ENCODE measurements at regions not wholly inside any gene's neighbourhood (a gene's known extent, or its start where the extent isn't known, plus 50 kb on each side); places are given as distances from the start of the nearest gene placed in this dataset.

DNA sequence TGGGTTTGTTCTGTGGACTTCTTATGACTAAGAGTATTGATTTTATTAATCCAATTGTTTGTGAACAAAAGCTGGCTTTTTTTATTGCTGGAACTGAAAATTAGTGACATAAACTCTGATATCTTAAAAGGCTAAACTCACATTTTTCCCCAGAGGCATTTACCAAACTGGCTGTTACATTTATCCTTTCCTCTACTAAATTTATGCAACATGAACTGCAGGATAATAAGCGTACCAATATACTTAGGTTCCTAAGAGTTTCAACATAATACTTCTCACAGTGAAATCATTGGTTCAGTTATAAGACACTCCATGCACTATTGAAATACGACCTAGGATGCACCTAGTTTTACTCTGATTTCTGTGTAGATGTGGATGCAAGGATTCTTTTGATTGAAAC is 560.8 kb upstream of the WWC1 start:
- H3K9me3 Mint-ChIP-seq, result no peaks in the 10 kb centered on the region
- no peak for DNase-seq
- H3K27me3 Mint-ChIP-seq, result no peaks in the 10 kb centered on the region
- no peaks in the 10 kb centered on the region for H3K36me3 Mint-ChIP-seq
- H3K4me1 Mint-ChIP-seq, result no peaks in the 10 kb centered on the region
- no peak overlapping the region for H3K4me3 Mint-ChIP-seq
- no peak overlapping the region for H3K27ac Mint-ChIP-seq

DNA sequence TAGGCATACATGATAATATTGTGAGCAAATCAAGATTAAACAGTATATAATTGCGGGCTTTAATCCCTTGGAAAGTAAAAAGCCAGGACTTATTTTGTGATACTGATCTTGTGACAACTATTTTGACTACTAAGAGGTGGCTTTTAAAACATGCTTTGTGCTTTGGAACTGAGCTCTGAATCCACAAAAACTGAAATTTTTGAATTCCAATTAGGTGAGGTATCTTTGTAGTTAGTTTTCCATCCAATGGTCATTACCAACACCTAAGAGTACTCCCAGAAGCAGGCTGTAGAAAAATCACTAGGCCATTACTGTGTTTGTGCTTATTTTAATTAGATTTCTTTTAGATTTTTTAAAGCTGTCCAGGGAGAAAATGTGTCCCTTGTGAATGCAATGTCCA is 559.5 kb upstream of the WWC1 start:
- Mint-ChIP-seq H3K4me3 (no peak overlapping the region), H3K36me3 (no peaks in the 10 kb centered on the region), H3K27ac (no peak overlapping the region), H3K9me3 (no peaks in the 10 kb centered on the region), H3K27me3 (no peaks in the 10 kb centered on the region), H3K4me1 (no peaks in the 10 kb centered on the region)
- DNase-seq, result no peak

DNA sequence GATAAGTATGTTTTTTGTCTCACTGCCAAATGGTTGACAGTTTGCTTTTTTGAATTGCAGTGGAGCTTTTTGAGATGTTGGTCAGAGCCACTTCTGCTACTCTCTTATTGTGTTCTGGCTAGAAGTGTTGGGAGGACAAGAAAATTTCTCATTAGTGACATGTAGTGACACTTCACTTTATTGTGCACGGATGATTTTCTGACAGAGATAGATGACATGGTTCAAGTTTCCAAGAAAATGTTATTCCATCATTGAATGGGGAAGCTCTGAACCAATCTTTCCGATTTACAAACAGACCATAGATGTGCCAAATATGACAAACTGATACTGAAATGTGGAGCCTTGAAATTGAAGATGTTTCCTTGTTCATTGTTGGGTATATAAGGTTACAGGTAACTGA is 558.9 kb upstream of the WWC1 start:
- Mint-ChIP-seq H3K4me3 (no peak overlapping the region), H3K27ac (no peak overlapping the region), H3K36me3 (no peaks in the 10 kb centered on the region), H3K9me3 (no peaks in the 10 kb centered on the region), H3K27me3 (no peaks in the 10 kb centered on the region), H3K4me1 (no peaks in the 10 kb centered on the region)
- DNase-seq, result no peak

DNA sequence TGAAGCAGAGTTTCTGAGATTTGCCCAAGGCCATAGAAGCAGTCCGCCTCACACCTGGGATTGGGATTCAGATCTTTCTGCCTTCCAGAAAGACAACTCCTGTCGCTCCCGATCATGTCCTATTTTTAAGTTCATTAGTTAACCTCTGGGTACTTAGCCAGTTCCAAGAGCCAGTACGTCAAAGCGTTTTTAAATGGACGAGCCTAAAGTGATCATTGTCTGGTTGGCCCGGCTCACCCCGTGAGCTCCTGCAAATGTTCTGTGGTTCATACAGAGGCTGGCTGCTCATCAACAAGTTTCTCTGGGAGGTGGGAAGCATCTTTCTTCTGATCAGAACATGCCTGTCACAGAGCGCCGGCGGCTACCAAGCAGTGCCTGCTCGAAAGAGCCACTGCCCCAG is 554.5 kb upstream of the WWC1 start:
- no peaks in the 10 kb centered on the region for H3K4me1 Mint-ChIP-seq
- no peaks in the 10 kb centered on the region for H3K27me3 Mint-ChIP-seq
- no peaks in the 10 kb centered on the region for H3K36me3 Mint-ChIP-seq
- no peak overlapping the region for H3K27ac Mint-ChIP-seq
- H3K9me3 Mint-ChIP-seq, result no peaks in the 10 kb centered on the region
- no peak for DNase-seq
- no peak overlapping the region for H3K4me3 Mint-ChIP-seq

- Mint-ChIP-seq H3K27me3 (no peaks in the 10 kb centered on the region), H3K9me3 (no peaks in the 10 kb centered on the region), H3K27ac (no peak overlapping the region), H3K4me1 (no peaks in the 10 kb centered on the region), H3K4me3 (no peak overlapping the region), H3K36me3 (no peaks in the 10 kb centered on the region)
- DNase-seq, result no peak
Measured at GRCh38 chr5:167743695-167744464, 547.6 kb upstream of the WWC1 start.

- H3K9me3 Mint-ChIP-seq, result no peaks in the 10 kb centered on the region
- H3K4me3 Mint-ChIP-seq, result no peak overlapping the region
- no peak overlapping the region for H3K27ac Mint-ChIP-seq
- no peaks in the 10 kb centered on the region for H3K27me3 Mint-ChIP-seq
- no peaks in the 10 kb centered on the region for H3K36me3 Mint-ChIP-seq
- H3K4me1 Mint-ChIP-seq, result no peaks in the 10 kb centered on the region
- no peak for DNase-seq
Measured at GRCh38 chr5:167745868-167746267, 545.6 kb upstream of the WWC1 start.

DNA sequence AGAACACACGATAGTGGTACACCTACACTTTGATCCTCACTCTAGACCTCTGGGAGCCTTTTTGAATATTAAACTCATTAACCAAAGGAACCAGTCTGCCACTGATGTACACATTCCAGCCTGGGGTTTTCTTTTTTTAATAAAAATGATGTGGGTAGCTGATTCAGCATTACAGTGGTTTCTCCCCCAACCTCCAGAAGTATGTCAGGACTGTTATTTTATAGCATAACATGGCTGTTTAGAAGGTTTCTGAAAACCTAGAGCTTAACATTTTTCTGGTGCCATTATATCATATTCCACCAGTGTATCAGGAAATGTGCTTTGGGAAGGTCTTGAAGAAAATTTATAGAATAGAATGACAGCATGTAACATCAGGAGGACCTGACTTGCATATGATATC is 540.9 kb upstream of the WWC1 start:
- Mint-ChIP-seq H3K4me1 (no peaks in the 10 kb centered on the region), H3K36me3 (no peaks in the 10 kb centered on the region)
- DNase-seq, result no peak

GRCh38 chr5:167752936-167753335 is 538.5 kb upstream of the WWC1 start:
- H3K36me3 Mint-ChIP-seq, result no peaks in the 10 kb centered on the region
- H3K27ac Mint-ChIP-seq, result no peak overlapping the region
- no peaks in the 10 kb centered on the region for H3K27me3 Mint-ChIP-seq
- H3K4me3 Mint-ChIP-seq, result no peak overlapping the region
- DNase-seq, result no peak
- no peaks in the 10 kb centered on the region for H3K4me1 Mint-ChIP-seq
- no peaks in the 10 kb centered on the region for H3K9me3 Mint-ChIP-seq

More for the DNA sequence above, 540.9 kb upstream of the WWC1 start:
- Mint-ChIP-seq H3K27ac (no peak overlapping the region), H3K27me3 (no peaks in the 10 kb centered on the region), H3K9me3 (no peaks in the 10 kb centered on the region), H3K4me3 (no peak overlapping the region)

DNA sequence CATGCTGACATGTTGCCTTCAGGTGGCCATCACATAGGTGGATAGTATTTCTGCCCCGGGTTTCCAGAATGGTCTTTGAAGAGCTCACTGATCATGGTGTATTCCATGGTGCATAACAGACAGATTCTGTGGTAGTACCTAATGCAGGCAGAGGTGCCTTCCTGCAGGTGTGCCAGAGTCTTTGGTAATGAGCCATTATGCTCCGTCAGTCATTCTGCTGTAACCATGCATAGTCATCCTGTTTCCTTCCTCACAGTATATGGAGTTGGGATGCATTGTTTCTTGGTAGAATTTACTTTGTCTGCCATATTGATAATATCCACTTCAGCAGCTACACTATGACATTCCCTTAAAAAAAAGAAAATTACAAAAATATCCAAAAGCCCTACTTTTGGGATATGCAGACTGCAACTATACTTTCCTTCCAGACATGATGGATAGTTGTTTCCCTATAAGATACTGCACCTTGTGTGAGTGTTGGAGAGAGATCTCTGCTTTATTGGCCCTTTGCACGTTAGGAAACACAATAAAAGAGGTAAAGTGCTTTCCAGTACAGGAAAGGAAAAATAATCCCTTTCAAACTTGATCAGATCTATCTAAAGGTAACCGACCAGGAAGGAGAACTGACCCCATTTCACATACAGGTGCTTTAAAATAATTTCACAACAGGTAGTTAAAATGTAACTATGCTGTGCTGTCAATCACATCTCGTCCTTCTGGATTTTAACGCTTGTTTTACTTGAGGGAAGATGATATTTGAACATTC is 537.5 kb upstream of the WWC1 start:
- Mint-ChIP-seq H3K27me3 (no peaks in the 10 kb centered on the region), H3K4me3 (no peak overlapping the region), H3K27ac (no peak overlapping the region), H3K36me3 (no peaks in the 10 kb centered on the region), H3K9me3 (no peaks in the 10 kb centered on the region), H3K4me1 (no peaks in the 10 kb centered on the region)
- DNase-seq, result no peak

DNA sequence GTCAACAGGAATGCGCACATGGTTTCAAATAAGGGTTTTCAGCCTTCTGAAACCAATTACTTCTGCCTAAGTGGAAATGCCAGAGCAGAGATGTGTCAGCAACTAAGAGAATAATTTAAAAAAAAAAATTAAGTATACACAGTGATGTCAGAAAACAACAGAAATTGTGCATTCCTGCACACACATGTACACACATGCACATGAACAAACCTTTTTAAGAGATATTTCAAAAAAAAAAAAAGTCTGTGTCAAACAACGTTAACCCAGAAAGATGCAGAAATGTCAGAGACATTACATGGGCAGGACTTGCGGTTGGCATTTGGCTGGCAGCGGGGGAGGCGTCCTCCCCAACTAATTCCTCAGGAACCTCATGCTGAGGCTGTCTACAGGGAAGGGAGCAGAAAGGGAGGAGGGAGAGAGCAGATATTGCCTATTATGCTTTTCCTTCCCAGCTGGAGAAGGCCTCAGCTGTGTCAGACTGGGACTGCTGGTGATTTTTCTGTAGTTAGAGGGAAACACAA is 536.9 kb upstream of the WWC1 start:
- H3K27ac Mint-ChIP-seq, result no peak overlapping the region
- H3K27me3 Mint-ChIP-seq, result peaks cover 4% of the 10 kb centered on the region
- H3K4me1 Mint-ChIP-seq, result no peaks in the 10 kb centered on the region
- no peak overlapping the region for H3K4me3 Mint-ChIP-seq
- DNase-seq, result no peak
- H3K36me3 Mint-ChIP-seq, result no peaks in the 10 kb centered on the region
- H3K9me3 Mint-ChIP-seq, result no peaks in the 10 kb centered on the region

GRCh38 chr5:167755420-167755819 is 536.0 kb upstream of the WWC1 start:
- Mint-ChIP-seq H3K4me3 (no peak overlapping the region), H3K27me3 (peaks cover 4% of the 10 kb centered on the region), H3K4me1 (no peaks in the 10 kb centered on the region), H3K27ac (no peak overlapping the region), H3K9me3 (no peaks in the 10 kb centered on the region), H3K36me3 (no peaks in the 10 kb centered on the region)
- DNase-seq, result no peak

GRCh38 chr5:167759057-167759821 is 532.2 kb upstream of the WWC1 start:
- Mint-ChIP-seq H3K36me3 (no peaks in the 10 kb centered on the region), H3K4me1 (no peaks in the 10 kb centered on the region), H3K27ac (no peak overlapping the region), H3K27me3 (peaks cover 4% of the 10 kb centered on the region), H3K9me3 (no peaks in the 10 kb centered on the region), H3K4me3 (no peak overlapping the region)
- no peak for DNase-seq

DNA sequence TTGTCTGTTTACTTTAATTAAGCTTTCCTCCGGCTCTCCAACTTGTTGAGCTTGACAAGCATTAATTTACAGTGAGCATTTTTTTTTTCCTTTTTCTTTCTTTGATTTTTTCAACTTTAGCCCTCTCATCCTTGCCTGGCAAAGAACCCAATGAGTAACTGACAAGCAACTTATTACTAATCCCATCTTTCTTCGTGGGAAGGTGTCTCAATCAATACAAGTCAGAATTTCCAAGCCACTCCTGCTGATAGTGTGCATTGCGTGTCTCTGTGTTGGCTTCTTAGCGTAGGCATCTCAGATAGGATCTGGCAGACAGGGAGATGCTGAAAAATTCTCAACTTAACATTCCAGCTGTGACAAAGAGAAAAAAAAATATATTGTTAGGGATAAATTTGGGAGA is 527.7 kb upstream of the WWC1 start:
- Mint-ChIP-seq H3K27me3 (peaks cover 8% of the 10 kb centered on the region), H3K36me3 (no peaks in the 10 kb centered on the region), H3K27ac (no peak overlapping the region), H3K4me3 (no peak overlapping the region), H3K9me3 (no peaks in the 10 kb centered on the region), H3K4me1 (no peaks in the 10 kb centered on the region)
- no peak for DNase-seq

- no peak overlapping the region for H3K27ac Mint-ChIP-seq
- H3K36me3 Mint-ChIP-seq, result no peaks in the 10 kb centered on the region
- H3K9me3 Mint-ChIP-seq, result no peaks in the 10 kb centered on the region
- H3K27me3 Mint-ChIP-seq, result peaks cover 4% of the 10 kb centered on the region
- no peak for DNase-seq
- H3K4me3 Mint-ChIP-seq, result no peak overlapping the region
- no peaks in the 10 kb centered on the region for H3K4me1 Mint-ChIP-seq
Measured at GRCh38 chr5:167764641-167765289, 526.7 kb upstream of the WWC1 start.

DNA sequence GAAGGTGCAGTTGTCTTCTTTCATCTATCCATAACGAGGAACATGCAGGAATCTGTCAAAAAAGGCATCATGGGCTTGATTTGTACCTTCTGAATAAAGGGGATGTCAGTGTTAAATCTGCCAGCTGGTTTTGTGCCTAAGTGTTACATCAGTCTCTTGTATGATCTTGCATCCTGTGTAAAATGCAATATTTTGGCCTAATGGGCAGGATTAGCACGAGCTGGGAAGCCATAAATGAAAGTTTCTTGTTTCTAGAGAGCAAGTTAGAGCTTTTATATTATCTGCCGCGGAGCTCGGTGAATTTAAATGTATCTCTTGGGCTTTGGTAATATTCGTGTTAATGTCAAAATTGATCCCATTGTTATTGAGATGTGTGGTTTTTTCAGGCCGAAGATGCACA is 526.1 kb upstream of the WWC1 start:
- H3K36me3 Mint-ChIP-seq, result no peaks in the 10 kb centered on the region
- H3K27me3 Mint-ChIP-seq, result peaks cover 4% of the 10 kb centered on the region
- H3K4me1 Mint-ChIP-seq, result no peaks in the 10 kb centered on the region
- H3K4me3 Mint-ChIP-seq, result no peak overlapping the region
- DNase-seq, result no peak
- H3K9me3 Mint-ChIP-seq, result no peaks in the 10 kb centered on the region
- no peak overlapping the region for H3K27ac Mint-ChIP-seq

All from activated naive CD8-positive, alpha-beta T cell treated with anti-CD3 and anti-CD28 coated beads for 36 hours (primary cell).